Erythroblast (primary cell): ENCODE measurements at regions not wholly inside any gene's neighbourhood (a gene's known extent, or its start where the extent isn't known, plus 50 kb on each side); places are given as distances from the start of the nearest gene placed in this dataset.

Source experiments
- DNase-seq, 2 experiments: peaks; one replicate each; lab custom pipeline; 2025; lab: John Stamatoyannopoulos, UW
- GATA1 ChIP-seq: IDR thresholded peaks from 2 replicates; pipeline ENCODE4 v1.6.1; 2011; ENCODE audit warnings: low read depth, mild to moderate bottlenecking, control low read depth, low read length, moderate library complexity
- POLR2A ChIP-seq: IDR thresholded peaks from 2 replicates; pipeline ENCODE4 v1.6.1; 2011; ENCODE audit warnings: mild to moderate bottlenecking, low read length

DNA sequence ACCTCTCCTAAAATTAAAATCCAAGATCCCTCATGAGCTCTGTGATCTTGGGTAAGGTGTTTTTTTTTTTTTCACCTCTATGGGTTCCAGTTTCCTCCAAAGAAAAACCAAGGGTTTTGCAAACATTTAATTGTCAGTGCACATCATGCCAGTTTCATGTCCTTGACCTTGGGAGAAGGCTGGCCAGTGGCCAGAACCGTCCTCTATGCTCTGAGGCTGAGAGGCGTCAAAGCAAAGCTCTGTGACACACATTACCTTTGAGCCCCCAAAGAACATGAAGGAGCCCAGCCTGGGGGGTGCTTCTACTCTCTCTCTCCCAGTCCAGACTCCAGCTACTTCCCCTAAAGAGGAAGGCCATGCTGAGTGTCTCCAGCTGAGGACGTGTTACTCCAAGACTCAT, 145.5 kb upstream of the TMEM132C start:
- DNase-seq = no peak

DNA sequence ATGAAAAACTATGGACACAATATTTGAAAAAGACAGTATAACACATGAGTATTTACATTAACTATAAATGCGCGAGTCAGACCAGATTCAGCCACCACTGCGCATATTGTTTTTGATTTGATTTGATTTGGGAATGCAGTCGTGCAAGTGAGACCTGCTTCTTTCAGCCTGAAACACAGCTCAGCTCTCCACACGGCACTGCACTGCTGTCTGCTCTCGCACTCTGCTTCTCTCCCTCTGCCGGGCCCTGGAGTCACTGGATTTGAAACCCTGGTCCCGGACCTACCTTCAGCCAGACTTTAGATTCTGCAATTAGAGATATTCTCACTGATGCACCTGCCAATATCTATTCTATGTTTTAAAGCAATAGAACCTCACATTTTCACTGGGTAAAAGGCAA, 143.9 kb upstream of the TMEM132C start:
- no peak for DNase-seq
- TF ChIP-seq POLR2A (no peak), GATA1 (no peak)

More for the DNA sequence above, 145.5 kb upstream of the TMEM132C start:
- no peak for TF ChIP-seq POLR2A
- TF ChIP-seq GATA1 = no peak

DNA sequence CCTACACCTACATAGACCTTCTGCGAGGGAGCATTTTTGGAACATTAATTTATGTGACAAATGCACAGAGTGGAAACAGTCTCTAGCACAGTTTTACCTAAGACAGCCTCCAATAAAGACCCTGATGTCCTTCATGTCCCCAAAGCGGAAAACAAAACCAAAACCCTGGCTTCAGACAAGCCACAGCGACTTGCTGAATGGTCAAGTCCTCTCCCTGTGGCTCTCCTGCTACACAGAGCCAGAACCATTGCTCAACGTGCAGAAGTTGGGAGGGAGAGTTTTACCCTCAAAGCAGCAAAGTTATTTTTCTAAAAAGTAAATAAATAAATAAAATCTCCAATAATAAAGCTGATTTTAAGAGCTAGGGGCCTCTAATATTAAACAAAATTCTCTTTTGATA, 135.0 kb upstream of the TMEM132C start:
- no peak for DNase-seq
- TF ChIP-seq POLR2A (no peak), GATA1 (no peak)

DNA sequence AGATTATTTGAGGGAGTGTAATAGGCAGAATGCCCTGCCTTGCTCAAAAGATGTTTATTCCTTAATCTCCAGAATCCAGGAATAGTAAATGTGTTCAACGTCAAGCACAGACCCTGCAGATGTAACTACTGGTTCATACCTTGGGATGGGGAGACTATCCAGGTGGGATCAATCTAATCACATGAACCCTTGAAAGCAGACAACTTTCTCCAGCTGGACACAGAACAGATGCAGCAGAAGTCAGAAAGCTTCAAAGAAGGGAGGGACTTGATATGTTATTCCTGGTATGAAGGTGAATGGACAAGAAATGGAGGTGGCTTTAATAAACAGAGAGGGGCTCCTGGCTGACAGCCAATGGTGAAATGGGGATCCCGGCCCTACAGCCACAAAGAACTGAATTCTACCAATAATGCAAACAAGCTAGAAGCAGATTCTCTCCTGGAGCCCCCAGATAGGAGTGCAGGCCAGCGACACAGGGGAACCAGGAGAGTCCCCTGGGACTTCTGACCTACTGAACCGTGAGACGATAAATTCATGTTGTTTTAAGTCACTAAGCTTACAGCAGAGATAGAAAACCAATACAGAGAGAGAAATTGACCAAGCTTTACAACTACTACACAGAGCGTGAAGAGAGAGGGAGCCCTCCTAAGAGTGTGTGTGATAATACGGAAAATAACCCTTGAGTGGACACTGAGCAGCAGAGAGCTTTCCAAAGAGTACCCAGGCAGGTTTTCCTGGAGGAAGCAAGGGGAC, 133.5 kb upstream of the TMEM132C start:
- DNase-seq = no peak
- TF ChIP-seq GATA1 (no peak), POLR2A (no peak)

DNA sequence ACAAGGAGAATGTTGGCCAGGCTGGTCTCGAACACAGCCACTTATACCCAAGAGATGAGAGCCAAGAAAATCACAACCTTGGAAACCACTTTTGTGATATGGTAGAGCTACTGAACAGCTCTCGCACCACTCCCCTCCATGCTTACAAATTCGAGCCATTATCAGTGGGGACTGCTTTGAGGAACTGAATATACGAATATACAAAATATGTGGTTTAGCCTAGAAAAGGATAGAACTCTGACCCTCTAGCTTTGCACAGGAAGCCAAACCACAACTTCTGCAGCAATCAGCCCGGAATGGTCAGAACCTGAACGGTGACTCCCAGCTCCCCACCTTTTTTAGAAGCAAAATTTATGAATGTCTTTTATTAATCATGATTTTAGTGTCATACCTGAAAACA, 129.8 kb upstream of the TMEM132C start:
- DNase-seq = no peak
- TF ChIP-seq GATA1 (no peak), POLR2A (no peak)

DNA sequence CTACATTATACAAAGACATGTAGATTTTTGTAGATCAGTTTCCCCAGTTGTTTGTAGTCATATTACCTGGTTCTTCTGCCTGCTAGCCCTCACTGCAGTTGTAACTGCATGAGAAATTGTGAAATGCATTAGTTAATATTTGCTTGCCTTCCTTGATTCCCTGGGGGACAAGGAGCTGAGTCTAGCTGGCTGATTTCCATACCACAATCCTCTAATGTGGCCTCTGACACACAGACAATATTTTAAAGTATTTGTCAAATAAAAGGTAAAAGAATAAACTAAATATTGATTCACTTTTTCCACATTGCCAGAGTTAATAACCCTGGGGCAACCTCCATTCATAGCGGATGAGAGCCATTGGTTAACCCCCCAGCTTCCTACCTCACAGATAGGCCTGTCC, 128.8 kb upstream of the TMEM132C start:
- no peak for TF ChIP-seq POLR2A
- TF ChIP-seq GATA1 = no peak
- no peak for DNase-seq

DNA sequence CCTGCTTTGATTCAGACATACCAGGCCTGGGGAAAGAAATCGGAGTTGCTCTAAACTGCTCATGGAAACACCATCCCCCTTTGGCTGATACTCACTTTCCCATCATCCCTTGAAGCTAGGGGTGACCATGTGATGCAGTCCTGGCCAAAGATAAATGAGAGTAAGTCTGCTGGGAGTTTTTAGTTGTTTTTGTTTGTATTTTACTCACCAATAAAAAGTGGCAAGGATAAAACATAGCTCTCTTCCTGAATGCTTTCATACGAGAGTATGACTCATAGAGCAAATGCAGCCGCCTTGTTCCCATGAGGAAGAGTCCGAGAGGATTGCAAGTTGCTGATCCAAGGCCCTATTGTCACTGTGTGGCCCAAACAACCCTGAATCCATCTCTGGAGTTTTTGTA, 126.4 kb upstream of the TMEM132C start:
- TF ChIP-seq GATA1 (no peak), POLR2A (no peak)
- no peak for DNase-seq

DNA sequence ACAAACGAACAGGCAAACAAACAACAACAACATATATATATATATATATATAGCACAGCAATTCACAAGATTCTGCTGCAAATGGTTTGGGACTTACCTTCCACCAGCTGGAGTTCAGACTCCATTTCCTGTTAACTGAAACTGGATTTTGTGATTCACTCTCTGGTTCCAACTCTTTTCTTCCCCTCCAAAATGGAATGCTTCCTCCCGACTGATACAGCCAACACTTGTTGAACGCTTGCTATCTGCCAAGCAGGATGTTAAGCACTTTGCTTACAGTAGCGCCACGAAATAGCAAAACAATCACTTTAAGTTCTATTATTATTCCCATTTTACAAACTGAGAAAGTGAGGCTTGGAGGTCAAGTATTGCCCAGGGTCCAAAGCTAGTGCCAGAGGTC, 116.0 kb upstream of the TMEM132C start:
- TF ChIP-seq POLR2A = no peak
- TF ChIP-seq GATA1 = no peak
- DNase-seq = no peak

DNA sequence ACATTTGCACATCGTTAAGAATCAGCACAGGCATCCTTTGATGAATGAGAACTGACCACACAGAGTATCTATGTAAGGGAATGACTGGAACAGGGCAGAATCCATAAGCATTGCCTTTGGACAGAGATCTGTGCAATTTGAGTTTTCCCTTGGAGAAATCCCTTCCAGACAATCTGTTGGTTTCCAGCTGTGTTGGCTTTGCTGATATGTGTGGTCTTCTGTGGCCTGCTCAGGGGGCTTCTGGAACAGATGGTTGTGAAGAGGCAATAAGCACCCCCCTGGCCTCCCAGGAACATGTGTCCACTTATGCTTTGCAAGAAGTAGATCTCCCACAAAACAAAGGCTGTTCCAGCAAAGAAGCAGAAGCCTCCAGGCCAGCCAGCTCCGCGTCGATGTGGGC, 111.4 kb upstream of the TMEM132C start:
- no peak for DNase-seq
- TF ChIP-seq POLR2A (no peak), GATA1 (no peak)

DNA sequence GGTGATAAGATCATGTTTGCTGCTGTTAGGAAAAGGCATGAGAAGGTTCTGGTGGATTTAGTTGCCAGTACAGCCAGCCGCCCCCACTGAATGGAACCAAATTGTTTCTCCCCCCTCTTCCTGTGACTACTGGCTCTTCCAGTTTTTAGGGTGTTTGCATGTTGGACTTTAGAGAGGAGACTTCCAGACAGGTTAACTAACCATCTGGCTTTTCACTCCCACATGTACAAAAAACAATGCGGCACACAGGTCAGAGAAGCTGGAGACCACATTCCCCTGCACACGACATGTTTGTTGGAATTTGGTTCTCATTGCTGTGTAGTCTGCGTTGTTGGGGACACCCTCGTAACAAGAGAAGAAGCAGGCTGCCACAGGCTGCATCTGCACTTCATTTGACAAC, 103.9 kb upstream of the TMEM132C start:
- no peak for DNase-seq
- no peak for TF ChIP-seq POLR2A
- TF ChIP-seq GATA1 = no peak

DNA sequence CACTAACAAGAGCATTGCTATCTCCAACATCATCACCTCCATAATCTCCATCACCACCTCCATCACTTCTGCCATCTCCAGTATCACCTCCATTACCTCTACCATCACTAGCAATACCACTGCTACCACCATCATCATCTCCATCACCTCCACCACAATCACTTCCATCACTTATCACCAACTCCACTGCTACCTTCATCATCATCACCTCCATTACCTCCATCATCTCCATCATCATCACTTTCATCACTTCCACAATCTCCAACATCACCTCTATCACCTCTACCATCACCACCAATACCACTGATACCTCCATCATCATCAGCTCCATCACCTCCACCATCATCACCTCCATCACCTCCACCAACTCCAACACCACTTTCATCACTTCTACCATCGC, 102.4 kb upstream of the TMEM132C start:
- no peak for DNase-seq
- TF ChIP-seq GATA1 = no peak
- no peak for TF ChIP-seq POLR2A

DNA sequence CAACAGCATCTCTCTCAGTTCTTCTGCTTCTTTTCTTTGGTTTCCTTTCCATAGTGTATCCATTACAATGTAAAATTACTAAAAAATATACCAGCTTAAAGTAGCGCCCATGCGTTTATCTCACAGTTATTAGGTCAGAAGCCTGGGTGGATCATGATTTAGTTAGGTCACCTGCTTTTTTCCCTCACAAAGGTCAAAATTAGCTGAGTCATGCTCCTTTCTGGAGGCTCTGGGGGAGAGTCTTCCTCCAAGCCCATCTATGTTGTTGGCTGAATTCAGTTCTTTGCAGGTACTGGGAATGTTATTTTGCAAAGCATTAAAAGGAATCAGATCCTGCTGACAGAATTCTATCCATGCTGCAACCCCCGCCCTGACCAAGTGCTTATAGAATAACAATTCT, 101.6 kb upstream of the TMEM132C start:
- TF ChIP-seq POLR2A (no peak), GATA1 (no peak)
- no peak for DNase-seq

DNA sequence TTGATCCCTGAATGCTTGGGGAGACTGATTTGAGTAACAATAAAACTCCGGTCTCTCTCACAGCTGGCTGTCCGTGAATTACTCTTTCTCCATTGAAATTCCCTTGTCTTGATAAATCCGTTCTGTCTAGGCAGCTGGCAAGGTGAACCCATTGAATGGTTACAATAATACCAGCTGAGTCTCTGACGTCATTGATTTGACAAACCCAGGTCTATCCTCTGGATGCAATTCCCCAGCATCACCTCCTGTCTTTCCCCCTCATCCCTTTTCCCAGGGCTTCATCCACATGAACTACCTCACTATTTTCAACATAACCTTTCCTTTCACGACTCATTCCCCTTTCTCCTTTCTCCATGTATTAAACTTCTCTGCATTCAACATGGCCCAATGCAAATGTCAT, 98.7 kb upstream of the TMEM132C start:
- no peak for DNase-seq
- TF ChIP-seq POLR2A (no peak), GATA1 (no peak)

DNA sequence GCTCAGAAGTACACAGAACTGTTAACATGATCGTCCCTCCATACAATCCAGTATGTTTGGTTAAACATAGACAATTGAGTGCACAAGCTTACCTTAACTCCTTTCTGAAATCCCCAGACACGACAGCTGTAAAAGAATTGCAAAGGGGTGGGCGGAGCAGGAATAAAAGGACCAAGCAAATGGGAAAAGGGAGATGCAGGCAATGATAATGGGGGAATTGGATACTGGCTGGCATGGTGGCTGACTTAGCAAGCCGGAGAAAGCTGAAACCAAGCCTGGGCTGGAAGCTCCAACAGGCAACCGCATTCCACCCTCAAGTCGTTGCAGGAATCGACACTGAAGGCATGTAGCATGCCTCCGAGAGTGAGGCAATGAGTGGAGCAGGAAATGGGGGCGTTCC, 96.8 kb upstream of the TMEM132C start:
- no peak for DNase-seq

DNA sequence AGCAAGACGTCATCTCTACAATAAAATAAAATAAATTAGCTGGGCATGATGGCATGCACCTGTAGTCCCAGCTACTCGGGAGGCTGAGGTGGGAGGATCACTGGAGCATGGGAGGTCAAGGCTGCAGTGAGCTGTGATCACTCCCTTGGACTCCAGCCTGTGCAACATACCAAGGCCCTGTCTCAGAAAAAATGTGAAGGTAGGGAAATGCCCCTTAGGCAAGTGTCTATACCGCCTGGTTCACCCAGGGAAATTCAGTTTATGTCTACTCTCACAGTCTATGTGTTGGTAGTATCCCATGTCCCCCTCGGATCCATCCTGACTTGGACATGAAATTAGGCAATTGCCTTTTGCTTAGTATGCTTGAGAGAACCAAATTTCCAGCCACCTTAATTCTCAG, 88.4 kb upstream of the TMEM132C start:
- TF ChIP-seq POLR2A = no peak
- no peak for TF ChIP-seq GATA1
- no peak for DNase-seq

More for the DNA sequence above, 96.8 kb upstream of the TMEM132C start:
- TF ChIP-seq GATA1 = no peak
- TF ChIP-seq POLR2A = no peak
